Urothelium cell line (cell line): ENCODE measurements at regions not wholly inside any gene's neighbourhood (a gene's known extent, or its start where the extent isn't known, plus 50 kb on each side); places are given as distances from the start of the nearest gene placed in this dataset.
"Not testable (repeated sequence)": the region's sequence is repeated elsewhere in the genome, so short reads cannot be mapped to it uniquely, and the experiment has no call there.

Experiments used
- DNase-seq: peaks from one replicate; pipeline ENCODE4 v3.0.0; 2011; ENCODE audit warnings: low spot score, mixed read lengths
- FAIRE-seq: peaks from 2 replicates; lab custom pipeline; 2011; peaks lifted over from hg19 to GRCh38; lab: Jason Lieb, UNC

DNA sequence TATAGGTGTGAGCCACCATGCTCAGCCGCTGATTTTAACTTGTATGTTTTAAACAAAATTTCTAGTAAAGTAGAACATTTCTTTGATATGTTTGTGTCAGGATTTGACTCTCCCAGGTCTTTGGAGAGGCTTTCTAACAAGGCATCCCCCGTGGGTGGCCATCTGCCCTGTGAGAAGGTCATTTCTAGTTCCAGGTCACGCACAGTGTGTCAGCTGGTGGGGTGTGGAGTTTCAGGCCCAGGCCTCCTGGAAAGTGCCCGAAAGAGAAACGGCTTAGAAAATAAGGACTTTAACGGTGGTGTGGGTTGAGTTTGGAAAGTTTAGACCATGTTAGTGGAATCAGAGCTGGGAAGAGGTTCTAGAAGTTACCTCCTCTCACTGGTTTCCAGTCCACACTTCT lies 61.0 kb downstream of the SPDYE17 start:
- not testable (repeated sequence) for DNase-seq, FAIRE-seq

DNA sequence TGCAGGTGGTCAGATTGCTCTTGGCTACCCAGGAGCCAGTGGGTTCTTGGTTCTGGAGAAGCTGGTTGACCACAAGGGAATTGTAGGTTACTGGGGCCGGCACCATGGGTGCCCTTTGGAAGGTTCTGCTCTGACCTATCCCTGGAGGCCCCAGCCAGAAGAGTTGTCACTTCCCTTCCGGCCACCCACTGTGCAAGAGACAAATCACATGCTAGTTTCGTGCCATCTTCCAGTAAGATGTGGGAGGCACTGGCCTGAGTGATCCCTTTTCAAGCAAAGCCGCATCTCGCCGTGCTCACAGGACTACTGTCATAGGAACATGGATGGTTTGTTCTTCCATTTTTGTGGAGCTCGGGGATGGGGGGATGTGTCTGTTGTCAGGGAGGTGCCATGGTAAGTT lies 62.3 kb downstream of the SPDYE17 start:
- FAIRE-seq, DNase-seq: not testable (repeated sequence)

- not testable (repeated sequence) for FAIRE-seq
Measured at GRCh38 chr7:76965731-76966548, 66.2 kb downstream of the SPDYE17 start.

DNA sequence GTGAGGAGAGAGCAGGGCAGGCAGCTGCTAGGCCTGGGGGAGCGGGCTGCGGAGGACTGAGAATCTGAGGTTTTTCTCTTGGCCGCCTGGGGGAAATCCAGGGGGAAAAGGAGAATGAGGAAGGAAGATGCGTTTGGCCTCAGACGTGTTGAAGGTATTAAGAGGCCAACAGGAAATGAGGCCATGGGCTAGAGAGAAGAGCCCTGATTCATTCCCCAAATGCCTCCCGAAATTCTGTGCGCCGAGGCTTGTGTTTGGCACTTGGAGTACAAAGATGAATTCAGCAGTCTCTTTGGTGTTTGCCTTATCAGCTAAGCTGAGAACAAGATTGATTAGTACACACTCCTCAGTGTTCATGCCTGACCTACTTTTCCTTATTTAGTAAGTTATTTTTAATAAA lies 68.1 kb downstream of the SPDYE17 start:
- not testable (repeated sequence) for FAIRE-seq

More at GRCh38 chr7:76965731-76966548, 66.2 kb downstream of the SPDYE17 start:
- DNase-seq: not testable (repeated sequence)

DNA sequence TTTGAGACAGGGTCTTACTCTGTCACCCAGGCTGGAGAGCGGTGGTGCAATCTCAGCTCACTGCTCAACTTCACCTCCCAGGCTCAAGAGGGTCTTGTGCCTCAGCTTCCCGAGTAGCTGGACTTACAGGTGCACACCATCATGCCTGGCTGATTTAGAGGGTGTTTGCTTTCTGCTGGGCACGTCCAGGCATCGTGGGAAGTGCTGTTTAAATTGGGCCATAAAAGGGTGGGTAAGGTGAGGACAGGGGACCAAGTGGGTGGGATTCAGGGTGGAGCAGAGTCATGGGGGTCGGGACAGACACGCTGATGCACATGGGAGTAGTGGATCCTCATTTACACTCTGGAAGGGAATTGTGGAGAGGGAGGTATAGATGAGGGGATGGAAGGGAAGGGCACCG lies 69.1 kb downstream of the SPDYE17 start:
- FAIRE-seq, DNase-seq: not testable (repeated sequence)

More for the DNA sequence above, 68.1 kb downstream of the SPDYE17 start:
- DNase-seq: not testable (repeated sequence)

GRCh38 chr7:76960400-76960986 lies 71.7 kb downstream of the SPDYE17 start:
- not testable (repeated sequence) for DNase-seq

DNA sequence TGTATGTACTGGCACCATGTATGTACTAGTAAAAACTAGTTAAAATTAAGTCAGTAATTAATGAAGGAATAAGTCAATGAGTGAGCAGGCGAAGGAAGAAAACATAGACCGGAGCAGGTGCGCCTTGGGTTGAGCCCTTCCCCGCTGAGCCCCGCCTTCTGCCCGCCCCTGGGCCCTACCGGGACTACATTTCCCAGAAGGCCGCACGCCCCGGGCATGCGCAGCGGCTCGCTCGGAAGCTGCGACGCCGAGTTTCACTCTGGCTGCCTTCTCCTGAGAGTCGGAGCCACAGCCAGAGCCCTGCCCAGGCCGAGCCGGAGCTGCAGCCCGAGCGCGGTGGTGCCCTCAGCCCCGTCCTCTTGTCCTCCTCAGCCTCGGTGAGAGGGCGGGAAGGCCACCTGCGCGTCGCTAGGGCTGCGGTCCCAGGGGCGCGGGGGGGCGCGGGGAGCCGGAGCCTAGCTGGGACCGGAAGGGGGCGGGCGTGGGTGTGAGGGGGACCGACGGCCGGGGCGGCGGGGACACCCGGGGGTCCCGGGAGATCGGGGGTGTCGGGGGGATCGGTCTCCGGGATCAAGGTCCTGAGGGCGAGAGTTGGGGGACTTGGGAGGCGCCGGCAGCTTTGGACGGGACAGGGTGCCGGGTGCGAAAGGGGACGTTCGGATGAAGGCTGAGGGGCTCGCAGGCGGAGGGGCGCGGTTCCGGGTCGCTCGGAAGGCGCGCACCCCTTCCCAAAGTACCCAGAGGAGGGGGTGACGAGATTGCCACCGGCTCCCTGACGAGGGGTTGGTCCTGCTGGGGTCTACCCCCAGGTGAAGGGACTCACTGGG lies 72.4 kb downstream of the SPDYE17 start:
- not testable (repeated sequence) for DNase-seq, FAIRE-seq

More at GRCh38 chr7:76960400-76960986, 71.7 kb downstream of the SPDYE17 start:
- not testable (repeated sequence) for FAIRE-seq

- FAIRE-seq, DNase-seq: not testable (repeated sequence)
Measured at GRCh38 chr7:76956531-76956930, 75.6 kb downstream of the SPDYE17 start.

- not testable (repeated sequence) for DNase-seq, FAIRE-seq
Measured at GRCh38 chr7:76955124-76955523, 77.0 kb downstream of the SPDYE17 start.

DNA sequence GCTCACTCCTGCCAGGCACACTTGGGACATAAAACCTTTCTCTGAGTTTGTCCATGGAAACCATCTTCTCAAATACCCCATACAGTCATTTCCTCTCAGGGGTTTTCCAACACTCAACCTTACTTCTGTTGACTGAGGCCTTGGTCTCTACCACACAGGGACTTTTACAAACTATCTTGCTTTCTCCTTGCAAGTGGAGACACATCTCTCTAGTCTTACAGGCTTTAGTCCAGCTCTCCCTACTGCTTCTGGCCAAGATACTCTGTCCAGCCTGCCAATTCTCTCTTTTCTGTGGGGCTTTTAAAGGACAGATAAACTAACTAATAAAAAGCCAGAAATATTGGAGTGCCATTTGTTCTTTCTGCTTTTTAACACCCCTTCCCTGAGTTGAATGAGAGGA lies 87.6 kb downstream of the SPDYE17 start:
- not testable (repeated sequence) for DNase-seq, FAIRE-seq

DNA sequence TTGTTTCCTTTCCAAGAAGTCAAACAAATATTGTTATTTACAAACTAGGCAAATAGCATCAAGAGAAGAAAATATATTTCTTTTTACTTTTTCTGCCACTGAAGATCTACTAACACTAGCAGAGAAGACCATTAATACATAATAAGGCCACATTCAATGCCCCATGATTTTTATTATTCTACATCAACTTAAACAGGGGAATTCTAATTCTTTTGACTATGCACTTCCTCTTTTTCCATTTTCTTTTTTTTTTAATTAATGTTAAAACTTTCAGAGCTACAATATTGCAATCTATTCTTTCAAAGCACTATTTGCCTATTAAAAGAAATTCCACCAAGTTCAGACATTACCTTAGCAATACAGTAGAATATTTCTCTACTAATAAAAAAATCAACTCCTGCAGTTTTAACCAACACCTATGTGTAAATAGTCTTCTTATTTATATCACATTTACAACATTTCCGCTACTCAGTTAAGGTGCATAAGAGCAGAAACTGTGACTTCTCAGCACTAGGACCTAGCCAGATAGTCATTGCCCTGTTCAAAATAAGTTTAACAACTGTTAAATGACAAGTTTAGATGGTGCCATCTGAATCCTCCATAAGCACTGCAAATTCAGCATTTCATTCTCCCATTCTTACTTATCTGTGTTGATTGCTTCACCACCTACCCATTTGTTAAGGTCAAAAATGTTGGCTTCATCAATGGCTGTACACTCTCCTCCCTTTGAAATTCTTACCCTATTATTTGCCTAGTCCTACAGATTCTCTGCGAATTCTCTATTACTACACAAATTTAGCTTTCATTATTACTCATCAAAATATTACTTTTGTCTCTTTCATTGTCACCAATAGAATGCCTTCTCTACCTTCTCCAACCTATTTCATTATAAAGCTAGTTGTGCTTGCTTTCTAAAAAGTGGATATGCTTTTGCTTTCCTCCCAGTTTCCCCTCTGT lies 90.1 kb downstream of the SPDYE17 start:
- FAIRE-seq, DNase-seq: not testable (repeated sequence)

GRCh38 chr7:76937781-76938180 lies 94.4 kb downstream of the SPDYE17 start:
- FAIRE-seq, DNase-seq: not testable (repeated sequence)

DNA sequence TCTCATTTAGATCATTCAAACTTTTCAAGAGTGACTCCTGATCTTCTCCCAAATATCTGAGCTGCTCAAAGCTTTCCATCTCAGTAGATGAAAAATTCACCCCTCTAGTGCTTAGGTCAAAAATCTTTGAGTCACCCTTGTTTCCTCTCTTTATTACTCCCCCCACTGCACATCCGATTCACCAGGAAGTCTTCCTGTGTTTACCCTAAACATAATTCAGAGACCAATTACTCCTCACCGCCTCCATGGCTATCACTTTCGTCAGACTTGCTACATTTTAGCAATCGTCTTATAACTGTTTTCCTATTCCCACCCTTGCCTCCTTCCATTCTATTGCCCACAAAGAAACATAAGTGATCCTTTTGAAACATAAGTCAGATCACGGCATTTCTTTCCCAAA lies 94.8 kb downstream of the SPDYE17 start:
- FAIRE-seq: not testable (repeated sequence)

DNA sequence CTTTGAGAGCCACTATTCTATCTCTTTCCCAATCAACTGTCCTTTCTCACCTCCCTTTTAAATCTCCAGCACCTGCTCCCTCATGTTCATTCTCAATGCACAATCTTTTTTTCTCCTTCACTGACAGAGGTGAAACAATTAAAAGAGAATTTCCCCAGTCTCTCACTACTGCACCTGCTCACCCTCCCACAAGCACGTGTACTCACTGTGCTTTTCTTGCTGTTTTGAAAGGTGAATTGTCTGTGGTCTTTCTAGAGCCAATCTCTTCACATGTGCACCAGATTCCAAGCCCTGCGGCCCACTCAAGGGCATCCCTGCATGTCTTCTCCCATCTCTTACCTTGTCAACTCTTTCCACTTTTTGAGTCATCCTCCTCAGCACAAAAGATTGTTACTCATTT lies 95.8 kb downstream of the SPDYE17 start:
- not testable (repeated sequence) for DNase-seq, FAIRE-seq

More for the DNA sequence above, 94.8 kb downstream of the SPDYE17 start:
- not testable (repeated sequence) for DNase-seq

DNA sequence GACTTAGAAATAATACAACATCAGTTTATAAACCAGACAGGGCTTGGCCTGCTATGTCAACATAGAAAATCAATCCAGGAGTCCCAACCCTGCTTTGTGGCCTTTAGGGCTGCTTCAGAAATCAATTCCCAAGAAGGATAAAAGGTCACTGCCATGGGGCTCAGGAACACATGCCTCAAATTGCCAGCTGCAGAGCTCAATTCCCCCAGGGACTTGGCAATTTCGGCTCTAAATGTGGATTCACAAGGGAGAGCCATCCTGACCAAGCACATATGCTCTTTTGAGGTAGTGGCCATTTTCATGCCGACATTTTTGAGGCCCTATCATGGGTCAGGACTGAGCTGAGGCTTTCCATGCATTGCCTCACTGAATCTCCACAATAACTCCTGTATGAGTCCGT lies 97.5 kb downstream of the SPDYE17 start:
- DNase-seq, FAIRE-seq: not testable (repeated sequence)

- FAIRE-seq, DNase-seq: not testable (repeated sequence)
Measured at GRCh38 chr7:76932957-76933356, 99.2 kb downstream of the SPDYE17 start.

DNA sequence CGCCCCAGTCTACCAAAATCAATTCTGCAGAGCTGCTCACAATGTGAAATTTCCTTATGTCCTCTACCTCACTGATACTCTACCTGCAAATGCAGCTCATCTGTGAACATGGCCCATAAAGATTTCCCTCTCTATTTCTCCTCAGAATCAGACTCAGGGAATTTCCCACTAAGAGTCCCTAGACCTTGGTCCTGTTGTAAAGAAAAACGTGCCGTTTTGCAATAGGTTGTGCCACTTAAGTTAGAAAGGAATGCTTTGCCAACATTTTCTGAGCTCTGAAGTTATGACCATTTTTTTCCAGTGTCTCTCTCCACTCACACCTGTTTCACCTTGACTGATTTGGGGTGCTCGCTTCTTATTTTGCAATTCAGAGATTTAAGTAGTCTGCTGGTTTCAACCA lies 100.7 kb downstream of the SPDYE17 start:
- FAIRE-seq, DNase-seq: not testable (repeated sequence)

GRCh38 chr7:76930416-76930815 lies 101.7 kb downstream of the SPDYE17 start:
- not testable (repeated sequence) for DNase-seq, FAIRE-seq

DNA sequence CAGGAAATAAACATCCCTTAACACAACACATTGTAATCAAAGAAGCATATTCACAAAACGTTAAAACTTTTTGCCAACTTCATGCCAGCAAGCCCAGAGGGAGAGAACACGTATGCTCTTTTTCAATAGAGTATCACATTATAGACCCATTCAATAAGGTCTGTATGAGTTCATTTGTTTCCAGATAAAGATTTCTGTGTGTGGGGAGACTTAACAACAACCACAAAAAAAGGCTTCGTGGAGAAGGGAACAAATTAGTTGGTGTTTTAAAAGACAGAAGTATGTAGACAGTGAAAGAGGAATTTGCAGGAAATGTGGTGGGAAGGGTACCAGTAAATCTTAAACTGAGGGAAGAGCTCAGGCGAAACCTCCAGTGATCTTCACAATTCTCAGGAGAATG lies 103.4 kb downstream of the SPDYE17 start:
- FAIRE-seq, DNase-seq: not testable (repeated sequence)
